Activated naive CD4-positive, alpha-beta T cell treated with anti-CD3 and anti-CD28 coated beads, Interleukin-2, amount 10 ng/mL, durations not matched to agents 7 days and 5 days (primary cell): ENCODE measurements at regions not wholly inside any gene's neighbourhood (a gene's known extent, or its start where the extent isn't known, plus 50 kb on each side); places are given as distances from the start of the nearest gene placed in this dataset.
"Not testable (repeated sequence)": the region's sequence is repeated elsewhere in the genome, so short reads cannot be mapped to it uniquely, and the experiment has no call there.

Experiments used
- CTCF ChIA-PET: fragments of 350-600 bp; sonication (Branson Sonifier 250); formaldehyde crosslinking; loops from one replicate; lab custom pipeline; 2021; ENCODE audit warnings: antibody characterized with exemption; lab: Charles Lee
- DNase-seq: peaks from one replicate; pipeline ENCODE4 v3.0.0-alpha.2; 2020
- H3K27ac Mint-ChIP-seq: one replicate; pipeline ENCODE4 v1.8.0; 2021; ENCODE audit warnings: mild to moderate bottlenecking, moderate library complexity, mixed read lengths
- H3K27me3 Mint-ChIP-seq: one replicate; pipeline ENCODE4 v1.8.0; 2021; ENCODE audit warnings: mild to moderate bottlenecking, mixed read lengths
- H3K36me3 Mint-ChIP-seq: one replicate; pipeline ENCODE4 v1.8.0; 2021; ENCODE audit warnings: mixed read lengths
- H3K4me1 Mint-ChIP-seq: one replicate; pipeline ENCODE4 v1.8.0; 2021; ENCODE audit warnings: mixed read lengths
- H3K4me3 Mint-ChIP-seq: one replicate; pipeline ENCODE4 v1.8.0; 2021; ENCODE audit warnings: mild to moderate bottlenecking, moderate library complexity, mixed read lengths
- H3K9me3 Mint-ChIP-seq: one replicate; pipeline ENCODE4 v1.8.0; 2021; ENCODE audit warnings: mixed read lengths

DNA sequence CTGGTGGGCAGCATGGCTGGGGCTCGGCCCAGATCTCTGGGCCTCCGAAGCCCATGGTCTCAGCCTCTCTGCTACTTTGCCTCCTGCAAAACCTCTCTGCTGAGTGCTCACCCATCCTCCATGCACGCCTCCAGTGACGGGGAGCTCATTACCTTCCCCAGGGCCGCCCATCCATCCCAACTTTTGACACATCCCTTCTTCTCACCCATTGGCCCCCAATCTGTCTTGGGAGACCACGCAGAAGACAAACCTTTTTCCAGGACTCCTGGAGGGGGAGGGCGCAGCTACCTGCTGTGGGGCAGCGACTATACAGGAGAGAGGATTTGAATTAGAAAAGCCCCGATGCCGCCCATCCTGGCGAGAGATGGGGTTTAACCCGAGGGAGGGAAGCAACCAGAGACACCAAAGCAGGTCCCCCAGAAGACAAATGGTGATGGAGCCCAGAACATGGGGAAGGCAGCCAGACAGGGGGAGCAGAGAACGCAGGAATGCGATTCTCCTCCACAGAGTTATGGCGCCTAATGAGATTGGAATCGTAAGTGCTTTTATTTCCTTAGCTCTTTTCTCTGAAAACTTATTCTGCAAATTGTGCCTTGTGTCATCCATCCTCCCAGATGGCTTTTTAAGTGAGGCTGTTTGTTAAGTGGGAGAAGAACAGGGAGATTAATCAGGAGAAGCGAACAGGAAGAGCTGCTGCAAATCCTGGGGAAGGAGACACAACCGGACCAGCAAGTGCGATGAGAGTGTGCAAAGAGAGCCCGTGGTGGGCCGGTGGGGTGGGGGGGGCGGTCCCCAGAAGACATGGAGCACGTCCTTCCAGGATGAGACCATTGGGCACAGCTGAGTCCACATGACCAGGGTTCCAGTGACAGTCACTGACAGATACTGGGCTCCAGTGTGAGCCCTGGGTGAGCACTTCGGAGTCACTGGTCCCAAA lies 623.5 kb downstream of the MATN1 start:
- no peaks in the 10 kb centered on the region for H3K27me3 Mint-ChIP-seq
- CTCF ChIA-PET: no interaction called here
- no peaks in the 10 kb centered on the region for H3K9me3 Mint-ChIP-seq

GRCh38 chr1:30097851-30098250 lies 625.5 kb downstream of the MATN1 start:
- H3K9me3 Mint-ChIP-seq, DNase-seq, H3K36me3 Mint-ChIP-seq, H3K4me3 Mint-ChIP-seq, CTCF ChIA-PET, H3K4me1 Mint-ChIP-seq, H3K27me3 Mint-ChIP-seq, H3K27ac Mint-ChIP-seq: not testable (repeated sequence)

More for the DNA sequence above, 623.5 kb downstream of the MATN1 start:
- no peak for DNase-seq
- H3K4me1 Mint-ChIP-seq: no peaks in the 10 kb centered on the region
- no peak overlapping the region for H3K4me3 Mint-ChIP-seq
- H3K36me3 Mint-ChIP-seq: no peaks in the 10 kb centered on the region
- no peak overlapping the region for H3K27ac Mint-ChIP-seq

- no peaks in the 10 kb centered on the region for H3K4me1 Mint-ChIP-seq
- H3K27ac Mint-ChIP-seq: no peak overlapping the region
- no peak for DNase-seq
- no peaks in the 10 kb centered on the region for H3K27me3 Mint-ChIP-seq
- H3K4me3 Mint-ChIP-seq: no peak overlapping the region
- no peaks in the 10 kb centered on the region for H3K36me3 Mint-ChIP-seq
- CTCF ChIA-PET: no interaction called here
- peaks cover 28% of the 10 kb centered on the region for H3K9me3 Mint-ChIP-seq
Observed at GRCh38 chr1:30095451-30096025, 627.8 kb downstream of the MATN1 start.

GRCh38 chr1:30095051-30095450 lies 628.3 kb downstream of the MATN1 start:
- no peaks in the 10 kb centered on the region for H3K4me1 Mint-ChIP-seq
- no peaks in the 10 kb centered on the region for H3K36me3 Mint-ChIP-seq
- H3K4me3 Mint-ChIP-seq: no peak overlapping the region

GRCh38 chr1:30092051-30092858 lies 631.1 kb downstream of the MATN1 start:
- no peak for DNase-seq
- H3K4me1 Mint-ChIP-seq: no peaks in the 10 kb centered on the region
- no peak overlapping the region for H3K27ac Mint-ChIP-seq
- H3K27me3 Mint-ChIP-seq: peaks cover 4% of the 10 kb centered on the region
- CTCF ChIA-PET: no interaction called here
- H3K9me3 Mint-ChIP-seq: peaks cover 30% of the 10 kb centered on the region
- no peak overlapping the region for H3K4me3 Mint-ChIP-seq
- H3K36me3 Mint-ChIP-seq: no peaks in the 10 kb centered on the region

More at GRCh38 chr1:30095051-30095450, 628.3 kb downstream of the MATN1 start:
- no peak for DNase-seq
- H3K9me3 Mint-ChIP-seq: peaks cover 28% of the 10 kb centered on the region
- no peak overlapping the region for H3K27ac Mint-ChIP-seq
- peaks cover 2% of the 10 kb centered on the region for H3K27me3 Mint-ChIP-seq
- CTCF ChIA-PET: no interaction called here

GRCh38 chr1:30090162-30090820 lies 633.1 kb downstream of the MATN1 start:
- Mint-ChIP-seq H3K4me1 (no peaks in the 10 kb centered on the region), H3K27ac (no peak overlapping the region), H3K9me3 (peaks cover 30% of the 10 kb centered on the region), H3K4me3 (no peak overlapping the region), H3K27me3 (peaks cover 8% of the 10 kb centered on the region), H3K36me3 (no peaks in the 10 kb centered on the region)
- no peak for DNase-seq
- CTCF ChIA-PET: no interaction called here

DNA sequence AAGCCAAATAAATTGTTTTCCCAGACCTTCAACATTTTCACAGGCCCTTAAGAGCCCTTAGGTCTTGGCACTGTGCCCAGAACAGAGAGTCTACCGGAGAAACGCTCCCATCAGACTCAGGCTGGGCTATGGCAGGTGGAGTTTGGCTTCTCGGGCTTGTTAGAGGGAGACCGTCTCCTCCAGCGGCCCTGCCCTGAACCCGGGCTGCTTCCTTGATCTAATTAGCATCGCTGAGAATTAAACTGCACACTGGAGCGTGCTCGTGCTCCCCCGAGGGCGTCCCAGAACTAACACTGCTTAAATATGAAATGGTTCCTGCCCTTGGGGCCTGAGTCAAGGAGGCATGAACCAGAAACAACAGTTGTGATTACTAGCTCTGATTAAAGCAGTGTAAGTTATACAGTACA lies 634.4 kb downstream of the MATN1 start:
- CTCF ChIA-PET: no interaction called here
- H3K27me3 Mint-ChIP-seq: peaks cover 17% of the 10 kb centered on the region

DNA sequence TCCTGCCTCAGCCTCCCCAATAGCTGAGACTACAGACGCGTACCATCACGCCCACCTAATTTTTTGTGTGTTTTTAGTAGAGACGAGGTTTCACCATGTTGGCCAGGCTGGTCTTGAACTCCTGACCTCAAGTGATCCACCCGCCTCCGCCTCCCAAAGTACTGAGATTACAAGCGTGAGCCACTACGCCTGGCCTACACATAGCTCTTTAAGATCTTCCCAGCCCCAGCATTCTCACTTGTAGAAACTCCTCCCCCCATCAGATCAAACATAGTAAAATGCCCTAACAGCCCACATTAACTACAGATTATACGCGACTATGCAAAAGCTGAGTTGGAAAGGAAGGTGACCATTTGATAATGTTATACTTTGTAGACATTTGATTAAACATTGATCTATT lies 634.8 kb downstream of the MATN1 start:
- Mint-ChIP-seq H3K9me3 (peaks cover 29% of the 10 kb centered on the region), H3K36me3 (no peaks in the 10 kb centered on the region), H3K27ac (no peak overlapping the region), H3K27me3 (peaks cover 20% of the 10 kb centered on the region), H3K4me3 (no peak overlapping the region), H3K4me1 (no peaks in the 10 kb centered on the region)
- no peak for DNase-seq
- CTCF ChIA-PET: no interaction called here

More for the DNA sequence above, 634.4 kb downstream of the MATN1 start:
- no peak overlapping the region for H3K4me3 Mint-ChIP-seq
- H3K36me3 Mint-ChIP-seq: no peaks in the 10 kb centered on the region
- no peak for DNase-seq
- no peaks in the 10 kb centered on the region for H3K4me1 Mint-ChIP-seq
- peaks cover 30% of the 10 kb centered on the region for H3K9me3 Mint-ChIP-seq
- no peak overlapping the region for H3K27ac Mint-ChIP-seq

- Mint-ChIP-seq H3K27ac (no peak overlapping the region), H3K9me3 (peaks cover 18% of the 10 kb centered on the region), H3K27me3 (peaks cover 24% of the 10 kb centered on the region), H3K4me3 (no peak overlapping the region), H3K4me1 (no peaks in the 10 kb centered on the region), H3K36me3 (no peaks in the 10 kb centered on the region)
- no peak for DNase-seq
- CTCF ChIA-PET: interaction anchor here (0.7 kb wide), 2 partner anchors 96 to 743 kb away, joined by 3 read pairs; no protein-coding TSS in a partner anchor
Observed at GRCh38 chr1:30087465-30087864, 635.9 kb downstream of the MATN1 start.

- Mint-ChIP-seq H3K4me1 (no peaks in the 10 kb centered on the region), H3K27ac (no peak overlapping the region), H3K9me3 (peaks cover 5% of the 10 kb centered on the region), H3K4me3 (no peak overlapping the region), H3K36me3 (no peaks in the 10 kb centered on the region), H3K27me3 (peaks cover 24% of the 10 kb centered on the region)
- CTCF ChIA-PET: interaction anchor here (0.9 to 1.0 kb wide), 2 partner anchors 9 to 836 kb away, joined by 3 read pairs; no protein-coding TSS in a partner anchor
- DNase-seq: peak; percentile 47
Observed at GRCh38 chr1:30085811-30086770, 637.3 kb downstream of the MATN1 start.

GRCh38 chr1:30084909-30085571 lies 638.3 kb downstream of the MATN1 start:
- H3K9me3 Mint-ChIP-seq: peaks cover 2% of the 10 kb centered on the region
- no peak overlapping the region for H3K4me3 Mint-ChIP-seq
- H3K27me3 Mint-ChIP-seq: peaks cover 22% of the 10 kb centered on the region
- no peaks in the 10 kb centered on the region for H3K36me3 Mint-ChIP-seq
- no peak for DNase-seq
- no peak overlapping the region for H3K27ac Mint-ChIP-seq
- no peaks in the 10 kb centered on the region for H3K4me1 Mint-ChIP-seq
- CTCF ChIA-PET: interaction anchor here (0.9 kb wide), 1 partner anchor 835 kb away, joined by 3 read pairs; no protein-coding TSS in a partner anchor

- no peak overlapping the region for H3K27ac Mint-ChIP-seq
- no peak overlapping the region for H3K4me3 Mint-ChIP-seq
- no peaks in the 10 kb centered on the region for H3K9me3 Mint-ChIP-seq
- H3K36me3 Mint-ChIP-seq: no peaks in the 10 kb centered on the region
- H3K27me3 Mint-ChIP-seq: peaks cover 20% of the 10 kb centered on the region
- CTCF ChIA-PET: no interaction called here
- no peak for DNase-seq
- H3K4me1 Mint-ChIP-seq: no peaks in the 10 kb centered on the region
Observed at GRCh38 chr1:30083800-30084464, 639.5 kb downstream of the MATN1 start.
